Osteoblast (primary cell): ENCODE measurements at regions not wholly inside any gene's neighbourhood (a gene's known extent, or its start where the extent isn't known, plus 50 kb on each side); places are given as distances from the start of the nearest gene placed in this dataset.

Experiments used
- DNase-seq: peaks from one replicate; pipeline ENCODE4 v3.0.0; 2011; ENCODE audit warnings: low spot score, mixed read lengths; ENCODE audit not compliant: insufficient read length; ENCODE audit errors: missing footprints
- H2AFZ ChIP-seq: 2 replicates; pipeline ENCODE4 v1.6.0; 2011; ENCODE audit warnings: mild to moderate bottlenecking, low read length
- H3K27ac ChIP-seq: 2 replicates; pipeline ENCODE4 v1.5.1; 2011; ENCODE audit warnings: mild to moderate bottlenecking, low read depth, low read length, moderate library complexity
- H3K27me3 ChIP-seq: 2 replicates; pipeline ENCODE4 v1.6.0; 2012; ENCODE audit warnings: mild to moderate bottlenecking, control low read depth, inconsistent platforms, low read length, moderate library complexity; ENCODE audit not compliant: insufficient read depth
- H3K36me3 ChIP-seq: 2 replicates; pipeline ENCODE4 v1.5.1; 2011; ENCODE audit warnings: mild to moderate bottlenecking, low read length, control low read depth, moderate library complexity; ENCODE audit not compliant: insufficient read depth
- H3K4me1 ChIP-seq: 2 replicates; pipeline ENCODE4 v1.5.1; 2011; ENCODE audit warnings: mild to moderate bottlenecking, low read length, control low read depth, moderate library complexity; ENCODE audit not compliant: insufficient read depth
- H3K4me2 ChIP-seq: 2 replicates; pipeline ENCODE4 v1.6.0; 2011; ENCODE audit warnings: mild to moderate bottlenecking, low read length; ENCODE audit not compliant: insufficient read depth
- H3K4me3 ChIP-seq: fragments of 200-600 bp; sonication (generic); 3 replicates; pipeline ENCODE4 v1.5.1; 2012; ENCODE audit warnings: mild to moderate bottlenecking, low read length, inconsistent platforms; ENCODE audit not compliant: insufficient read depth
- H3K79me2 ChIP-seq: 2 replicates; pipeline ENCODE4 v1.6.0; 2012; ENCODE audit warnings: mild to moderate bottlenecking, low read length, control low read depth, inconsistent platforms; ENCODE audit not compliant: insufficient read depth
- H3K9me3 ChIP-seq: 2 replicates; pipeline ENCODE4 v1.5.1; 2011; ENCODE audit warnings: low read depth, low read length, control low read depth
- H4K20me1 ChIP-seq: 2 replicates; pipeline ENCODE4 v1.6.0; 2012; ENCODE audit warnings: mild to moderate bottlenecking, low read length, control low read depth; ENCODE audit not compliant: insufficient read depth
- CTCF ChIP-seq: IDR thresholded peaks from 2 replicates; pipeline ENCODE4 v1.5.1; 2011; ENCODE audit warnings: mild to moderate bottlenecking, low read depth, low read length, moderate library complexity; ENCODE audit errors: extremely low read depth

DNA sequence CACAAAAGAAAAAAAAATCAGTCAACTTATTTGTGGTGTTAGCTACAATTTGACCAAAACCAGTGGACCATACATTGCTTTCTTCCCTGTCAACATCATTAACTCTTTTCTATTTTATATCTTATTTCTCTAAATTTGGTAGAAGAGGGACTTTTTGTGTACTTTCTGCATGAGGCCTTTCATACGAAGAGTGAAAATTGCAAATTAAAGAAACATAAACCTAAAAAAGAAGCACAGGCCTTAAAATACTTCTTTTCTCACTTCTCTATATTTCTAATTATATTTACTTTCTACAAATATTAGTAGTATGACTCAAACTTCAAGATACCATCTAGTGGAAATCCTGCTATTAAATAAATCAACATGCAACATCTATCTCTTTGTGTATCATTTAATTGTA, 1073.4 kb upstream of the ZEB2 start:
- Histone ChIP-seq H3K79me2 (no peaks in the 10 kb centered on the region), H4K20me1 (no peaks in the 10 kb centered on the region), H3K9me3 (no peaks in the 10 kb centered on the region), H3K36me3 (no peaks in the 10 kb centered on the region), H3K4me1 (peaks cover 24% of the 10 kb centered on the region), H3K27me3 (no peaks in the 10 kb centered on the region), H3K4me3 (no peak overlapping the region), H3K4me2 (no peak overlapping the region), H2AFZ (no peak overlapping the region), H3K27ac (peak overlapping the region; percentile 74)
- no peak for DNase-seq
- no peak for TF ChIP-seq CTCF

- TF ChIP-seq CTCF = no peak
These were observed 1072.4 kb upstream of the ZEB2 start for GRCh38 chr2:145592361-145592760.

GRCh38 chr2:145591109-145591809, 1071.3 kb upstream of the ZEB2 start:
- no peak for DNase-seq
- no peak overlapping the region for H3K4me3 ChIP-seq
- no peak overlapping the region for H2AFZ ChIP-seq
- no peaks in the 10 kb centered on the region for H4K20me1 ChIP-seq
- no peaks in the 10 kb centered on the region for H3K27me3 ChIP-seq
- no peaks in the 10 kb centered on the region for H3K9me3 ChIP-seq
- peaks cover 18% of the 10 kb centered on the region for H3K4me1 ChIP-seq
- no peaks in the 10 kb centered on the region for H3K79me2 ChIP-seq
- no peak overlapping the region for H3K4me2 ChIP-seq
- no peaks in the 10 kb centered on the region for H3K36me3 ChIP-seq
- TF ChIP-seq CTCF = no peak
- no peak overlapping the region for H3K27ac ChIP-seq

More at GRCh38 chr2:145592361-145592760, 1072.4 kb upstream of the ZEB2 start:
- no peaks in the 10 kb centered on the region for H3K27me3 ChIP-seq
- H3K36me3 ChIP-seq = no peaks in the 10 kb centered on the region
- no peak overlapping the region for H3K27ac ChIP-seq
- H3K4me2 ChIP-seq = no peak overlapping the region
- H4K20me1 ChIP-seq = no peaks in the 10 kb centered on the region
- DNase-seq = no peak
- H3K4me1 ChIP-seq = peaks cover 18% of the 10 kb centered on the region
- H3K9me3 ChIP-seq = no peaks in the 10 kb centered on the region
- no peak overlapping the region for H3K4me3 ChIP-seq
- H2AFZ ChIP-seq = no peak overlapping the region
- H3K79me2 ChIP-seq = no peaks in the 10 kb centered on the region

- Histone ChIP-seq H3K4me1 (no peaks in the 10 kb centered on the region), H3K4me2 (no peak overlapping the region), H3K4me3 (no peak overlapping the region)
These were observed 1068.0 kb upstream of the ZEB2 start for GRCh38 chr2:145587922-145588321.

More at GRCh38 chr2:145587922-145588321, 1068.0 kb upstream of the ZEB2 start:
- Histone ChIP-seq H4K20me1 (no peaks in the 10 kb centered on the region), H3K36me3 (no peaks in the 10 kb centered on the region), H3K27ac (no peak overlapping the region), H2AFZ (no peak overlapping the region), H3K27me3 (no peaks in the 10 kb centered on the region), H3K9me3 (no peaks in the 10 kb centered on the region), H3K79me2 (no peaks in the 10 kb centered on the region)
- DNase-seq = no peak
- TF ChIP-seq CTCF = no peak
